OCI-LY1 (cell line): ENCODE measurements at regions not wholly inside any gene's neighbourhood (a gene's known extent, or its start where the extent isn't known, plus 50 kb on each side); places are given as distances from the start of the nearest gene placed in this dataset.

Source experiments
- EZH2 ChIP-seq: fragments of 200-600 bp; sonication (generic), shearing (Covaris generic); IDR thresholded peaks from 2 replicates; pipeline ENCODE4 v1.8.0; 2017; ENCODE audit warnings: borderline replicate concordance, mixed run types, mild to moderate bottlenecking, antibody characterized with exemption, low read length, moderate library complexity, mixed read lengths
- TF ChIP-seq, protein P1 (sequence below): fragments of 200-600 bp; sonication (generic), shearing (Covaris generic); IDR thresholded peaks from 2 replicates; pipeline ENCODE4 v1.5.1; 2017; ENCODE audit warnings: mild to moderate bottlenecking, antibody characterized with exemption, low read length, moderate library complexity, mixed read lengths

DNA sequence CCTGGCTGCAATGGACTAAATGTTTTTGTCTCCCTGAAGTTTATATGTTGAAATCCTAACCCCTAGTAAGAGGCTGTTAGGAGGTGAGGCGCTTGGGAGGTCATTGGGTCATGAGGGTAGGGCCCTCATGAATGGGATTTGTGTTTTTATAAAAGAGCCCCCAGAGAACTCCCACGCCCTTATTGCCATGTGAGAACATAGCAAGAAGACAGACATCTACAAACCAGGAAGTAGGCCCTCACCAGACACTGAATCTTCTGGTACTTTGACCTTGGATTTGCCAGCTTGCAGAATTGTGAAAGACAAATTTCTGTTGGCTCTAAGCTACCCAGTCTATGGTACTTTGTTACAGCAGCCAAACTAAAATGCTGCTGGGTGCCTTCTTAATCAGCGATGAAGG is 96.1 kb upstream of the SPATA13 start:
- TF ChIP-seq EZH2 = no peak
- TF ChIP-seq, protein P1, sequence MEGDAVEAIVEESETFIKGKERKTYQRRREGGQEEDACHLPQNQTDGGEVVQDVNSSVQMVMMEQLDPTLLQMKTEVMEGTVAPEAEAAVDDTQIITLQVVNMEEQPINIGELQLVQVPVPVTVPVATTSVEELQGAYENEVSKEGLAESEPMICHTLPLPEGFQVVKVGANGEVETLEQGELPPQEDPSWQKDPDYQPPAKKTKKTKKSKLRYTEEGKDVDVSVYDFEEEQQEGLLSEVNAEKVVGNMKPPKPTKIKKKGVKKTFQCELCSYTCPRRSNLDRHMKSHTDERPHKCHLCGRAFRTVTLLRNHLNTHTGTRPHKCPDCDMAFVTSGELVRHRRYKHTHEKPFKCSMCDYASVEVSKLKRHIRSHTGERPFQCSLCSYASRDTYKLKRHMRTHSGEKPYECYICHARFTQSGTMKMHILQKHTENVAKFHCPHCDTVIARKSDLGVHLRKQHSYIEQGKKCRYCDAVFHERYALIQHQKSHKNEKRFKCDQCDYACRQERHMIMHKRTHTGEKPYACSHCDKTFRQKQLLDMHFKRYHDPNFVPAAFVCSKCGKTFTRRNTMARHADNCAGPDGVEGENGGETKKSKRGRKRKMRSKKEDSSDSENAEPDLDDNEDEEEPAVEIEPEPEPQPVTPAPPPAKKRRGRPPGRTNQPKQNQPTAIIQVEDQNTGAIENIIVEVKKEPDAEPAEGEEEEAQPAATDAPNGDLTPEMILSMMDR = no peak
